Superior temporal gyrus (tissue), 1 donor: ENCODE measurements at regions not wholly inside any gene's neighbourhood (a gene's known extent, or its start where the extent isn't known, plus 50 kb on each side); places are given as distances from the start of the nearest gene placed in this dataset.
"Not testable (repeated sequence)": the region's sequence is repeated elsewhere in the genome, so short reads cannot be mapped to it uniquely, and the experiment has no call there.

Experiments used
- DNase-seq: peaks from one replicate; pipeline ENCODE4 v3.0.0-alpha.2; 2016; ENCODE audit errors: extremely low spot score

DNA sequence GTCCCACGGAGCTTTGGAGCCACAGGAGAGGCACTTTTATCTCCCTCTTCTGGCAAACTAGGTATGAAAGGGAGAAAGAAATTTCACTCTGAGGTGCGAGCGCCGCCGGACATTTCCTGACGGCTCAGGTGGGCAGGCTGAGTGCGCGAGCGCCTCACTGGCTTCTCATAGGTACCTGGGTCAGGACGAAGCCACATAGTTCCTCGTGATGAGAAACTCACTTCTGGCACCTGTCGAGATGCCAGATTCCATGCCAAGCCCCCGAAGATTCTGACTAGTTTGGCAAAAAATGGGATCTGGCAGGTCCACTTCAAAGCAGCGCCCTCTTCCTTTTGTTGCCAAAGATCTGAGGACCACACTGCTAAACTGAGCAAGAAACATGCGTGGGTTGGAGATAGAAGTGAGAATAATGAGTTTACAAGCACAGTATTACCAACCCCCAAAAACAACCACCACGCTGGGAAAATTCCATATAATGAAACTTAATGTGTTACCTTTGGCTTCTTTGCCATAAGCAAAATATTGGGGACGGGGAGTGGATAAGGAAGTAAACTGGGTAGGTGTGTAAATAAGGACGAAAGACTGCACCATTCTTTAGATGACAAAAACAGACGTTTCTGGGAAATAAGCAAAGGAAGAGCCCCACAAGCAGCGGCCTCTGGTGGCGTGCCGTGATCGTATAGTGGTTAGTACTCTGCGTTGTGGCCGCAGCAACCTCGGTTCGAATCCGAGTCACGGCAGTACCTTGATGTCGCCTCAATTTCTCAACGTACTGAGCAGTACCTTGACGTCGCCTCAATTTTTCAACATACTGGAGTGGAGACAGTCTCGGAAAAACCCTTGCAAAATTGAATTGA, 89.8 kb upstream of the PRSS16 start:
- DNase-seq, result peak; percentile 85

DNA sequence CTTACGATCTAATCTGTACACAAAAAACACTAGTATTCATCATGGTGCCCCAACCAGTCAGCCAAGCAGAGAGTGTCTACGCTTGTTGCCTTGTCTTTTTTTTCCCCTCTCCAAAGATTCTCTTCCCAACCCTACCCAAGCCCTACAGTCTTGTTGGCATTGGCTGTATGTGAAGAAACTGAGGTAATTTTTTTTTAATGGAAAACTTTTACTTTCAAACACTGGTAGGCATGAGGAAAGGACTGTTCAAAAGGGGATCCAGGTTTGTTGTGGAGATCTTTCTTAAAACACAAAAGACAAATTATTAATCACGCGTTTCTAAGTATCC, 89.2 kb upstream of the PRSS16 start:
- no peak for DNase-seq

DNA sequence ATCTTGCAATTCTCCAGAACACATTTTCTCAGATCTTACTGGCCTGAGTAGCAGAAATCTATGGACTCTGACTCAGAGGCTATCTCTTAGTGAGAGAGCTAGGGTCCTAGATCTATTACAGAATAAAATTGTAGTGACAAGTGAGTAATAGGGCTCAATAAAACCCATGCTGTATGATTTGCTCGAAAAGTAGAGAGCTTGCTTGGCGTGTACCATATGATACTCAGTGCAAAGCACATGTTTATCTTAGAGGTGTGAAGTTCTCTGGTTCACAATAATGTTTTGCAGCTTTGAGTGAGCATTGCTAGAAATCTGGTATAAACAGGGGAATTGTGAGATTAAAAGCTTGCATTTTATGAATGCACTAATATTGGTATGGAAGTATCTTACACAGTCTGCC, 87.8 kb upstream of the PRSS16 start:
- no peak for DNase-seq

DNA sequence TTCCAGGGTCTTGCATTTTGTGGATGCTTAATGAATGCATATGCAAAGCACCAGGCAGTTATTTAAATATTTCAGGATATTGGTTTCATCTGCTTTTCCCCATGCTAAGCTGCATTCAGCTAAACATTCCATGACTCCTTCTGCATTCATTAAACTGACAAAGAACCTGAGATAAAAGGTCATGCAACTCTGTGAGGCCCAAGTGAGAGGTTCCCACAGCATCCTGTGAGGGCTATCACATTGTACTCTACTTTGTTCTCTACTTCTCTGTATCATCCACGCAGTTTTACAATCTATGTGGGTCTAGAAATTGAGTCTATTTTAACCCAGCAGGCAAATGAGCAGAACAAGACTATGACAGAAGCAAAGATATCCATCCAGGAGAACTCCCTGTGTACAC, 86.4 kb upstream of the PRSS16 start:
- no peak for DNase-seq

DNA sequence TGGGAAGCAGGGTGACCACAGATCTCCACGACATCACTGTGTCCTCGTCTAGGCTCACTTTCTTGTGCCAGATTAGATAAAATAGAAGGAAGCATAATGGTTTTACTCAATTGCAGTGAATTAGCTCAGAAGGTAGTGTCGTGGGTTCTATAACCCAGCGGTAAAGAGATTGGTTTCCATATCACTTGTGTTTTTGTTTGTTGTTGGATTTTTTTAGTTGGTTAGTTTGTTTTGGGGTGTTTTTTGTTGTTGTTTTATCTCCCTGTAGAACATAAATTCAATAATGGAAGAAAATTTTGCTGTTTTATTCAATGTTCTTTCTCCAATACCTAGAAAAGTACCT, 85.9 kb upstream of the PRSS16 start:
- DNase-seq, result no peak

DNA sequence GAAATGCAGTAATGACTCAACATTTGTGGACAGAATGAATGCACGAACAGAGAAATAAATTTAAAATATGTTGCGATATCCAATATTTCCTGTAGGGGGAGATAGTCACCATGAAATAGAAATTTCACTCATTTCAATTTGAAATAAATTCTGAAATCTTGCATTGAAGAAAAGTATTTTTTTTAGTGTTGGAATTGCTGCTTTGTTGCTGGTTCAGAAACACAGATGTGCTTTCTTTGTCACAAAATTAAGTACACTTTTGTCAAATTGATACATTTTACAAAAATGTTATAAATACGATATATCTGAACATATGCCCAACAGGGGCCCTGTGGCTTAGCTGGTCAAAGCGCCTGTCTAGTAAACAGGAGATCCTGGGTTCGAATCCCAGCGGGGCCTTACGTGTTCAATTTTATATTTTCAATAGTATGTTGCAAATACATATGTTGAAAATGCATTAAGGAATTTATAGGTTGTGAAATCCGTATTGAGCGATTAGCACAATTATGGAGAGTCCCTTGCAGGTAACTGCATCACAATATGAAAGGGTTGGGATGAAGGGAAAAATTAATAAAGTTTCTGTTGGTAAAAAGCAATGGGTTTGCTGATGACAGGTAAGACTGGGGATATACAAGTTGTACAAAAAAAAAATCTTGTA, 85.4 kb upstream of the PRSS16 start:
- peak; percentile 88 for DNase-seq

DNA sequence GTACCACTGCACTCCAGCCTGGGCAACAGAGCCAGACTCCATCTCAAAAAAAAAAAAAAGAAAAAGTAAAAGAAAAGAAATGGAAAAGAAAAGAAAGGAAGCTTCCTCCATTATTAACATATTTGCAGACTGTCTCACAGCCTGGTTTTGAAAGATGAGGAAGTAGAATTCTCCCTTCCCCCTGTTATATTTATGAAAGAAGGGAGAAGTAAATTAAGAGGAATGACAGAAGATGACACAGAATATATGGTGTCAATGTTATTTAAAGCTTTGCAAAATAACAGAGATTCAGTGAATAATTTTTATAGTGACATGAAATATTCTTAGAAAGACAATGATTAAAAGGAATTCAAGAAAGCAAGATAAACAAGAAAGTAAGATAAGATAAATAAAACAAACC, 83.7 kb upstream of the PRSS16 start:
- no peak for DNase-seq

DNA sequence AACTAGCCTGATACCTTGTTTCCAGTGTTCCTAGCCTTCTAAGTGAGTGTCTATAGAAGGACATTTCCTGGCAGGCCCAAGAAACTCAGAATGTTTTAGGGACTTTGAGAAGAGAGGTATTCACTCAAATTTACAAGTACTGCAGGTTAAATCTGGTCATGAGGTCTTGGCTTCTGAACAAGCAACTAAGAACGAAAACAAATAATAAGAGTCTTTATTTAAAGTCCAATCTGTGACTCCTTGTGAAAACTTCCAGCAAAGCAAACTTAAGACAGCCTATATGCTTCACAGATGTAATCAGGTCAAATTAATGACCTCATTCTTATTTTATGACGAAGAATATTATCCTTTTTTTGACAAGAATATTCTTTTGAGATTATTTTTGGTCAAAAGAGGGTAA, 79.4 kb upstream of the PRSS16 start:
- DNase-seq, result no peak

DNA sequence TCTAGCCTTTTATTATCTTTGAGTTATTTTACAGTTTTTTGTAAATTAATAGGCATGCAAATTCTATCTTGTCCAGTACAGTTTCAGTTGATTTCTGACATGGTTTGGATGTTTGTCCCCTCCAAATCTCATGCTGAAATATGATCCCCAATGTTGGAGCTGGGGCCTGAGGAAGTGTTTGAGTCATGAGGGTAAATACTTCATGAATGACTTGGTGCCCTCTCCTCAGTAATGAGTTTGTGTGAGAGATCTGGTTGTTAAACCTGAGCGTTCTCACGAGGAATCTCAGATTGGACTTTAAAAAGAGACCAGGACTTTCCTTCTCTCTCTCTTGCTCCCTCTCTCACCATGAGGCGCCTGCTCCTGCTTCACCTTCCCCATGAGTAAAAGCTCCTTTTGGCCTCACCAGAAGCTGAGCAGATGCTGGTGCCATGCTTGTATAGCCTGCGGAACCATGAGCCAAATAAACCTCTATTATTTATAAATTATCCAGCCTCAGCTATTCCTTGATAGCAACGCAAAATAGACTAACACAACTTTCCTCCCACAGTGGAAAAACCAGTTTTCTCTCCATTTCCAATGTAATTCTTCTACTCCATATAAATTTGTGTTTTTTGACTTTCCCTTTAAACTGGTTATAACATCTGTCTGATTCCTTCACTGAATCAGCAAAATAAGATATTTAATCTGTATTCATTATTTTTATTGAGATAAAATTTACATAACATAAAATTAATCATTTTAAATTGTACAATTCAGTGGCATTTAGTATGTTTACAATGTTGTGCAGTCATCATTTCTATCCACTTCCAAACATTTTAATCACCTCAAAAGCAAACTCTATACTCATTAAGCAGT, 78.7 kb upstream of the PRSS16 start:
- no peak for DNase-seq

DNA sequence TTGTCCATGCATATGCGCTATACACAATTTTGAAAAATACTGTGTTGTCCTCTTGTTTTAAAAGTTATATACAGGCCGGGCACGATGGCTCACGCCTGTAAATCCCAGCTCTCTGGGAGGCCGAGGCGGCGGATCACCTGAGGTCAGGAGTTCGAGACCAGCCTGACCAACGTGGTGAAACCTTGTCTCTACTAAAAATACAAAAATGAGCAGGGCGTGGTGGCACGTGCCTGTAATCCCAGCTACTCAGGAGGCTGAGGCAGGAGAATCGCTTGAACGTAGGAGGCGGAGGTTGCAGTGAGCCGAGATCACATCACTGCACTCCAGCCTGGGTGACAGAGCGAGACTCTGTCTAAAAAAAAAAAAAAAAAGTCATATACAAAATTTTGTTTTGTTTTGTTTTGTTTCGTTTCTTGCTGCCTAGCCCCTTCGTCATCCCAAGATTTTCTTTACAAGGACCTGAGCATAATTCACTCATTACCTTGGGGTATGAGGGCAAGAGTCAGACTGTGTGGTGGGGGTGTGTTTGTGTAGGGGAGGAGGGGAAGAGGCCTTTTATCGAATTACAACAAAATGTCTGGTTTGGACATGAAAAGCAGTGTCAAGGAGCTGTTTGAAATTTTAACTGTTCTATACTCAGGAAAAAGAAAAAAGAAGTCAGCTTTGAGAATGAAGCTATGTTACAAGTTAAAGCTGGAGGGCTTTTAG, 74.8 kb upstream of the PRSS16 start:
- DNase-seq, result not testable (repeated sequence)

DNA sequence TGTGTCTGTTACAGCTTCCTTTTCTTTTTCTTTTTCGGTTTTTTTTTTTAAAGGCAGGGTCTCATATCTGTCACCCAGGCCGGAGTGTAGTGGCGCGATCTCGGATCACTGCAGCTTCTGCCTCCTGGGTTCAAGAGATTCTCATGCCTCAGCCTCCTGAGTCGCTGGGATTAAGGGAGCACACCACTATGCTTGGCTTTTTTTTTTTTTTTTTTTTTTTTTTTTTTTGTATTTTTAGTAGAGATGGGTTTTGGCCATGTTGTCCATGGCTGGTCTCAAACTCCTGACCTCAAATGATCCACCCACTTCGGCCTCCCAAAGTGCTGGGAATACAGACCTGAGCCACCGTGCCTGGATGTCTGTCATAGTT, 74.3 kb upstream of the PRSS16 start:
- not testable (repeated sequence) for DNase-seq

DNA sequence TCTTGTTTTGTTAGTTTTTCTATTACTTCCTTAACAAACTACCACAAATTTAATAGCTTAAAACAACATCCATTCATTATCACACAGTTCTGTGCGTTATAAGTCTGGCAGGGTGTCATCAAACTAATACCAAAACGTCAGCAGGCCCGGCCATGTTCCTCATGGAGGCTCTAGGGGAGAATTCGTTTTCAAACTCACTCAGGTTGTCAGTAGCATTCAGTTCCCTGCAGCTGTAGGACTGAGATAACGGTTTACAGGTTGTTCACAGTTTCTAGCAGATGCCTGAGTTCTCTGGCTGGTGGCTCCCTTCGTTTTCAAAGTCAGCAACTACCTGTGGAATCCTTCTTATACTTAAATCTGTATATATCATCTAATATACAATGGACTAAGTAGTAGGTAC, 72.5 kb upstream of the PRSS16 start:
- no peak for DNase-seq

DNA sequence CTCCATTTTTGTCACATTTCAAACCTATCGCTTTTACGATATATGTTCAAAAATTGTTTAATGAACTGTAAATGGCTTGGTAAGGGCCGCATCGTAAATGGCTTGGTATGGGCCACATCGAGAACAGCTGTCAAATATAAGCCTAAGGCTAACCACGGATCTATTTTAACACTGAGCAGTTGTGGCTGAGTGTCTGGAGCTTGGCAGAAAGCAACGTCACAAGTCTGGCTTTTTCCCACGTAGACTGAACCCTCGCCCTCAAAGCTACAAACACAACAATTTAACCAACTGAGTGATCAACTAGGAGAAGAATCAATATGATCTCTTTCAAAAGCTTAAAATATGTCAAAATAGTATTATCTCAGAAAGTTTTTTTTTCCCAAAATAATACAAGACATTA, 71.4 kb upstream of the PRSS16 start:
- no peak for DNase-seq

DNA sequence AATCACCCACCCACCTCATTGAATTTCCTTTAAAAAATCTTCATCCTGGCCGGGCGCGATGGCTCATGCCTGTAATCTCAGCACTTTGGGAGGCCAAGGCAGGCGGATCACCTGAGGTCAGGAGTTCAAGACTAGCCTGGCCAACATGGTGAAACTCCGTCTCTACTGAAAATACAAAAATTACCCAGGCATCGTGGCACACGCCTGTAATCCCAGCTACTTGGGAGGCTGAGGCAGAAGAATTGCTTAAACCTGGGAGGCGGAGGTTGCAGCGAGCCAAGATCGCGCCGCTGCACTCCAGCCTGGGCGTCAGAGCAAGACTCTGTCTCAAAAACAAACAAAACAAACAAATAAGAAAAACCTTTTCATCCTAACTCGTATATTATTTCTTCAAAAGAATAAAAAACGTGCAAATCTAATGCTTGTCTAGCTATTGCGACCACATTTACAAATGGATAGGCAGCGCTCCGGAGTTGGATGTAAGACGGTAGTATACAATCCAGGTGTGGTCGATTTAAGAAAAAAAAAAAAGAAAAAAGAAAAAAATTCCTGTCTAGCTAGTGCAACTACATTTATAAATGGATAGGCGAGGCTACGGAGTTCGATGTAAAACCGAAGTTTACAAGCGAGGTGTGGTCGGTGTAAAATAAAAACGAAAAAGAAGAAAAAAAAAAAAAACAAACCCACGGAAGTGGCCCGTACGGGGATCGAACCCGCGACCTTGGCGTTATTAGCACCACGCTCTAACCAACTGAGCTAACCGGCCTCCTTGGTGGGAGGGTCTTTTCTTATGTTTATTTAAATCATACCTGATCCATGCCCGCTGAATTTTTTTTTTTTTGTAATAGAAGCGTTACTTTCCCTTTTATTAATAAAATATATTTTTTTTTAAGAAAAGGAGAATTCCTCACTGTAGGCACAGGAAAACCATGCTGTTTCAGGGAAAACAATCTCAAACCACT, 70.7 kb upstream of the PRSS16 start:
- DNase-seq, result peak; percentile 82

DNA sequence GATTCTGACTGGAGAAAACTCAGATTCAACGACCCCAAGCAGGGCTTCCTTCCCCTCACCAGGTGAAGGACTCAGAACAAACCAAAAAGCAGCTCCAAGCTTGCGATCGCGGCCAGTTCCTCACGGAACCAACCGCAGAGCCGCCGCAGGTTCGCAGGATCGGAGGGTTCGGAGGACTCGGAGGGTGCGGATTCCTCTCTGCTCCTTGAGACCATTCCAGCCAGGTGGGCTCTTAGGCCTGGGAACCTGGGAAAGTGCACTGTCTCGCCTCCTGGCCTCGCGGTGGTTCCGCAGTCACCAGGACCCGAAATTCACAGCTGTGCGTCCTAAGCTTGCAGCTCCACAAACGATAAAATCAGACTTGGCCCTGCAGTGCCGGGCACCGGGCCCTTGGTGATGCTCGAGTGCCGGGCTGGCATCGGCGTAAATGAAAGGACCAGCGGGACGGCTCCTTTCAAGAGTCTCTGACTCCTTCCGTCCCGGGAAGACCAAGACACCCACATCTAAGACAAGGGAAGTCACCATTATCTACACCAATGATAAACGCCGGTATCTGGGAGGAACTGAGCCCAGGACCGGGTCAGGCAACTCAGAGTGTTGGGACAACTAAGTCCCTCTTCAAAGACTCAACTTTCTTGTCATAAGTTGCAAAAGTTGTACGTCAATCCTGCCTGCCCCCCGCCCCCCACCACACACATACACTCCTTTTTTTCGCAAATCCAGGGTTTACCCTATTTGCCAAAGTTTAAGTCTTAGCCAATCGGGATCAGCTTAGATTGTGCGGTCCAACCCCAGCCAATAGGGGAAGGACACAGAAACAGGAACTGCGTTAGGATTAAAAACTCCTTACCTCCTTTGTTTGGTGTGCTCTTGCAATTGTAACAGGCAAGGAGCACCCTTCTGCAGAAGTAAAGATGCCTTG, 69.8 kb upstream of the PRSS16 start:
- peak; percentile 85 for DNase-seq

DNA sequence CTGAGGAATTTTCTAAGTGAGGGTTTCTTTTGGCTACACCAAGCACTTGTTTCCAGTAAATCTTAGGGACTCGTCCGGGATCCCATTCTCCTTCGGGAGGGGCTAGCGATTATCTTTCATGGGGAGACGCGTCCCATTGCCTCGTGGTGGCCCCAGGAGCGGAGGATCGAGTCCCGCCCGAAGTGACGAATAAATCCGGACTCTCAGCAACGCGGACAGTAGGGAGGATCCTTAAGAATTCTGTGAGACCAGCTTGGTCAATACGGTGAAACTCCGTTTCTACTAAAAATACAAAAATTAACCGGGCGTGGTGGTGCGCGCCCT, 69.1 kb upstream of the PRSS16 start:
- DNase-seq, result no peak

DNA sequence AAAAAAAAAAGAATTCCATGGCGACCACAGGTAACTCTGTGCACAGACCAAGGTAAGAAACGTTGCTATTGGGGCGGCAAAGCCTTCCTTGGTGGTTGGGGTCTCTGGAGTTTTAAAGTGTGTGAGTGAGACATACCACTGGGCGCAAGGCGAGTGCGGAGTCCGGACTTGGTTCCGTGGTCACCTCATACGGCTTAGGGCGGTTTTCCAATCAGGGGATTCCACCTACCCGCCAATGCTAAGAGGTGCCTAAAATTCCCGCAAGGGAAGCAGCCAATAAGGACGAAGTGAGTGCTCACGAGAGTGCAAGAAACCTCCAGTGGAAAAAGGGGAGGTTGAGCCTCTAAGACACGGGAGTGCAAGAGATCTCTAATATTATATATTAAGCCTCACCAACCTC, 68.6 kb upstream of the PRSS16 start:
- no peak for DNase-seq

DNA sequence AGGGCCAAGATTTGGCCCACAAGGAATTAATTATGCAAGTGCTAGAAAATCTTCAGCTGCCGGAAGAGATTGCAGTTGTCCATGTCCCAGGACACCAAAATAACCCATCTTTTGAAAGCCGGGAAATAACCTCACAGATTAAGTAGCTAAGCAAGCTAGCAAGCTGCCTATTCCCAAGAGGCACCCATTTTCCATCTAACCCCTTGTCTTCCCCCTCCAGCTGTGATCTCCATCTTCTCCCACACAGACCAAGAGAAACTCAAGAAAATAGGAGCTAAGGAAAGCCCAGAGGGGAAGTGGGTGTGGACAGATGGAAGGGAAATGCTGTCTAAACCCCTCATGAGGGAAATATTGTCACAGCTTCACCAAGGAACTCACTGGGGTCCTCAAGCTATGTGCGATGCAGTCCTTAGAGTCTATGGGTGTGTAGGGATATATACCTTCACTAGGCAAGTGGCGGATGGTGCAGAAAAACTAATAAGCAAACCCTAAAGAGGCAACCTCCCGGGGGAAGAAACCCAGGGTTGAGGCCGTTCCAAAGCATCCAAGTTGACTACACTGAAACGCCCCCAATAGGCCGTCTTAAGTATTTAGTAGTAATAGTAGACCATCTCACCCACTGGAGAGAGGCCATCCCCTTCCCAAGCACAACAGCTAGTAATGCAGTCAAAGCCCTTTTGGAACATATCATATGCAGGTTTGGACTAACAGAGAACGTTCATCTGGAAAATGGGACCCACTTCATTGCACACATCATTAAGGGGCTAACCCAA, 64.3 kb upstream of the PRSS16 start:
- no peak for DNase-seq
